ENCODE measurements at regions not wholly inside any gene's neighbourhood (a gene's known extent, or its start where the extent isn't known, plus 50 kb on each side); places are given as distances from the start of the nearest gene placed in this dataset.
"Not testable (repeated sequence)": the region's sequence is repeated elsewhere in the genome, so short reads cannot be mapped to it uniquely, and the experiment has no call there.

GRCh38 chr2:54065411-54065810, 50.0 kb upstream of the ACYP2 start:
- DNase-seq (ENCODE audit: low read depth) = no peak

GRCh38 chr2:54063967-54064535, 51.4 kb upstream of the ACYP2 start:
- no peak for DNase-seq (ENCODE audit: low read depth)

- DNase-seq (ENCODE audit: low read depth) = no peak
Measured at GRCh38 chr2:54062401-54062800, 53.0 kb upstream of the ACYP2 start.

GRCh38 chr2:54061272-54061671, 54.1 kb upstream of the ACYP2 start:
- no peak for DNase-seq (ENCODE audit: low read depth)

GRCh38 chr2:54059986-54060385, 55.4 kb upstream of the ACYP2 start:
- no peak for DNase-seq (ENCODE audit: low read depth)

GRCh38 chr2:54059504-54059903, 55.9 kb upstream of the ACYP2 start:
- no peak for DNase-seq (ENCODE audit: low read depth)

GRCh38 chr2:54058449-54058848, 57.0 kb upstream of the ACYP2 start:
- DNase-seq (ENCODE audit: low read depth) = no peak

- no peak for DNase-seq (ENCODE audit: low read depth)
Measured at GRCh38 chr2:54054774-54055173, 60.6 kb upstream of the ACYP2 start.

- DNase-seq (ENCODE audit: low read depth) = no peak
Measured at GRCh38 chr2:54054271-54054670, 61.1 kb upstream of the ACYP2 start.

GRCh38 chr2:54053830-54054229, 61.6 kb upstream of the ACYP2 start:
- no peak for DNase-seq (ENCODE audit: low read depth)

GRCh38 chr2:54052825-54053718, 62.3 kb upstream of the ACYP2 start:
- no peak for DNase-seq (ENCODE audit: low read depth)

- no peak for DNase-seq (ENCODE audit: low read depth)
Measured at GRCh38 chr2:54050445-54050844, 65.0 kb upstream of the ACYP2 start.

GRCh38 chr2:54049365-54049764, 66.0 kb upstream of the ACYP2 start:
- DNase-seq (ENCODE audit: low read depth) = no peak

- DNase-seq (ENCODE audit: low read depth) = not testable (repeated sequence)
Measured at GRCh38 chr2:54048896-54049295, 66.5 kb upstream of the ACYP2 start.

GRCh38 chr2:54048117-54048785, 67.2 kb upstream of the ACYP2 start:
- DNase-seq (ENCODE audit: low read depth) = no peak

GRCh38 chr2:54047658-54048057, 67.8 kb upstream of the ACYP2 start:
- no peak for DNase-seq (ENCODE audit: low read depth)

- no peak for DNase-seq (ENCODE audit: low read depth)
Measured at GRCh38 chr2:54047091-54047490, 68.3 kb upstream of the ACYP2 start.

GRCh38 chr2:54042897-54043620, 72.3 kb upstream of the PSME4 start:
- no peak for DNase-seq (ENCODE audit: low read depth)

- no peak for DNase-seq (ENCODE audit: low read depth)
Measured at GRCh38 chr2:54042341-54042740, 71.5 kb upstream of the PSME4 start.

GRCh38 chr2:54041135-54041534, 70.3 kb upstream of the PSME4 start:
- peak; percentile 33 for DNase-seq (ENCODE audit: low read depth)

- DNase-seq (ENCODE audit: low read depth) = no peak
Measured at GRCh38 chr2:54040685-54041084, 69.9 kb upstream of the PSME4 start.

- DNase-seq (ENCODE audit: low read depth) = no peak
Measured at GRCh38 chr2:54040250-54040649, 69.5 kb upstream of the PSME4 start.

All from stimulated activated CD8-positive, alpha-beta memory T cell treated with anti-CD3 and anti-CD28 coated beads, Interleukin-12 subunit alpha, Interleukin-12 subunit beta, amount 100 ng/mL, for 4 hours (primary cell).